ENCODE measurements at regions not wholly inside any gene's neighbourhood (a gene's known extent, or its start where the extent isn't known, plus 50 kb on each side); places are given as distances from the start of the nearest gene placed in this dataset.

- WGBS, 3 donors: 75 to 88% (median 83%) methylated on average over 15 of the region's 15 CpGs
- no peak overlapping the region for H3K27ac ChIP-seq (ENCODE audit: low read depth in 1 of 3, low read length in 2 of 3)
- no peak for FAIRE-seq
Measured at GRCh38 chr12:124477107-124477915, 90.1 kb downstream of the NCOR2 start.

GRCh38 chr12:124476011-124476400 lies 91.4 kb downstream of the NCOR2 start:
- WGBS, 3 donors: 96 to 98% (median 98%) methylated on average over 8 to 10 of the region's 10 CpGs
- H3K27me3 ChIP-seq (ENCODE audit: control insufficient read depth in 3 of 3, insufficient read depth in 3 of 3, low read length in 3 of 3): no peaks in the 10 kb centered on the region
- H3K27ac ChIP-seq (ENCODE audit: low read depth in 1 of 3, low read length in 2 of 3): no peak overlapping the region
- H3K4me1 ChIP-seq (ENCODE audit: control insufficient read depth in 3 of 3, insufficient read depth in 2 of 3, low read depth in 1 of 3, low read length in 2 of 3): peaks cover 2 to 11% (median 10%) of the 10 kb centered on the region in 3 donors
- DNase-seq (no peak), FAIRE-seq (no peak)
- H3K4me3 ChIP-seq (ENCODE audit: low read depth in 1 of 3, low read length in 3 of 3): no peak overlapping the region
- peaks cover 13 to 90% (median 18%) of the 10 kb centered on the region in 3 donors for H3K36me3 ChIP-seq (ENCODE audit: control insufficient read depth in 3 of 3, insufficient read depth in 2 of 3, low read depth in 1 of 3, low read length in 3 of 3)
- peaks cover 0 to 36% of the 10 kb centered on the region in 2 donors for H3K9me3 ChIP-seq (ENCODE audit: control insufficient read depth in 2 of 2, insufficient read depth in 1 of 2, low read depth in 1 of 2, low read length in 1 of 2)

More at GRCh38 chr12:124477107-124477915, 90.1 kb downstream of the NCOR2 start:
- no peak for DNase-seq
- Histone ChIP-seq H3K4me1 (ENCODE audit: control insufficient read depth in 3 of 3, insufficient read depth in 2 of 3, low read depth in 1 of 3, low read length in 2 of 3) (peaks cover 2 to 14% (median 11%) of the 10 kb centered on the region in 3 donors), H3K9me3 (ENCODE audit: control insufficient read depth in 2 of 2, insufficient read depth in 1 of 2, low read depth in 1 of 2, low read length in 1 of 2) (peaks cover 0 to 32% of the 10 kb centered on the region in 2 donors), H3K4me3 (ENCODE audit: low read depth in 1 of 3, low read length in 3 of 3) (no peak overlapping the region), H3K27me3 (ENCODE audit: control insufficient read depth in 3 of 3, insufficient read depth in 3 of 3, low read length in 3 of 3) (no peaks in the 10 kb centered on the region), H3K36me3 (ENCODE audit: control insufficient read depth in 3 of 3, insufficient read depth in 2 of 3, low read depth in 1 of 3, low read length in 3 of 3) (peaks cover 7 to 91% (median 20%) of the 10 kb centered on the region in 3 donors)

GRCh38 chr12:124475295-124476010 lies 92.0 kb downstream of the NCOR2 start:
- FAIRE-seq (no peak), DNase-seq (no peak)
- Histone ChIP-seq H3K4me1 (ENCODE audit: control insufficient read depth in 3 of 3, insufficient read depth in 2 of 3, low read depth in 1 of 3, low read length in 2 of 3) (peaks cover under 1 to 8% (median 7%) of the 10 kb centered on the region in 3 donors), H3K27ac (ENCODE audit: low read depth in 1 of 3, low read length in 2 of 3) (no peak overlapping the region), H3K36me3 (ENCODE audit: control insufficient read depth in 3 of 3, insufficient read depth in 2 of 3, low read depth in 1 of 3, low read length in 3 of 3) (peaks cover 13 to 93% (median 19%) of the 10 kb centered on the region in 3 donors), H3K9me3 (ENCODE audit: control insufficient read depth in 2 of 2, insufficient read depth in 1 of 2, low read depth in 1 of 2, low read length in 1 of 2) (peaks cover 0 to 42% of the 10 kb centered on the region in 2 donors), H3K27me3 (ENCODE audit: control insufficient read depth in 3 of 3, insufficient read depth in 3 of 3, low read length in 3 of 3) (no peaks in the 10 kb centered on the region), H3K4me3 (ENCODE audit: low read depth in 1 of 3, low read length in 3 of 3) (no peak overlapping the region)
- WGBS, 3 donors: 89 to 94% (median 90%) methylated on average over 14 of the region's 14 CpGs

- FAIRE-seq: no peak
- no peak for DNase-seq
- H3K4me1 ChIP-seq (ENCODE audit: control insufficient read depth in 3 of 3, insufficient read depth in 2 of 3, low read depth in 1 of 3, low read length in 2 of 3): peaks cover 0 to under 1% (median 0%) of the 10 kb centered on the region in 3 donors
- H3K9me3 ChIP-seq (ENCODE audit: control insufficient read depth in 2 of 2, insufficient read depth in 1 of 2, low read depth in 1 of 2, low read length in 1 of 2): peaks cover 0 to 48% of the 10 kb centered on the region in 2 donors
- no peak overlapping the region for H3K27ac ChIP-seq (ENCODE audit: low read depth in 1 of 3, low read length in 2 of 3)
- no peaks in the 10 kb centered on the region for H3K27me3 ChIP-seq (ENCODE audit: control insufficient read depth in 3 of 3, insufficient read depth in 3 of 3, low read length in 3 of 3)
- no peak overlapping the region for H3K4me3 ChIP-seq (ENCODE audit: low read depth in 1 of 3, low read length in 3 of 3)
- H3K36me3 ChIP-seq (ENCODE audit: control insufficient read depth in 3 of 3, insufficient read depth in 2 of 3, low read depth in 1 of 3, low read length in 3 of 3): peaks cover 13 to 91% (median 23%) of the 10 kb centered on the region in 3 donors
- 62 to 84% (median 82%) methylated on average over 9 of the region's 9 CpGs for WGBS, 3 donors
Measured at GRCh38 chr12:124474709-124475108, 92.7 kb downstream of the NCOR2 start.

- no peaks in the 10 kb centered on the region for H3K27me3 ChIP-seq (ENCODE audit: control insufficient read depth in 3 of 3, insufficient read depth in 3 of 3, low read length in 3 of 3)
- H3K4me1 ChIP-seq (ENCODE audit: control insufficient read depth in 3 of 3, insufficient read depth in 2 of 3, low read depth in 1 of 3, low read length in 2 of 3): no peaks in the 10 kb centered on the region
- H3K9me3 ChIP-seq (ENCODE audit: control insufficient read depth in 2 of 2, insufficient read depth in 1 of 2, low read depth in 1 of 2, low read length in 1 of 2): peaks cover 0 to 57% of the 10 kb centered on the region in 2 donors
- DNase-seq (no peak), FAIRE-seq (no peak)
- 94 to 98% (median 98%) methylated on average over 14 of the region's 14 CpGs for WGBS, 3 donors
- H3K27ac ChIP-seq (ENCODE audit: low read depth in 1 of 3, low read length in 2 of 3): no peak overlapping the region
- H3K4me3 ChIP-seq (ENCODE audit: low read depth in 1 of 3, low read length in 3 of 3): no peak overlapping the region
- peaks cover 13 to 83% (median 24%) of the 10 kb centered on the region in 3 donors for H3K36me3 ChIP-seq (ENCODE audit: control insufficient read depth in 3 of 3, insufficient read depth in 2 of 3, low read depth in 1 of 3, low read length in 3 of 3)
Measured at GRCh38 chr12:124472690-124473279, 94.6 kb downstream of the NCOR2 start.

GRCh38 chr12:124471828-124472227 lies 95.6 kb downstream of the NCOR2 start:
- peaks cover 13 to 76% (median 22%) of the 10 kb centered on the region in 3 donors for H3K36me3 ChIP-seq (ENCODE audit: control insufficient read depth in 3 of 3, insufficient read depth in 2 of 3, low read depth in 1 of 3, low read length in 3 of 3)
- FAIRE-seq: no peak
- no peaks in the 10 kb centered on the region for H3K27me3 ChIP-seq (ENCODE audit: control insufficient read depth in 3 of 3, insufficient read depth in 3 of 3, low read length in 3 of 3)
- H3K9me3 ChIP-seq (ENCODE audit: control insufficient read depth in 2 of 2, insufficient read depth in 1 of 2, low read depth in 1 of 2, low read length in 1 of 2): peaks cover 0 to 57% of the 10 kb centered on the region in 2 donors
- no peak overlapping the region for H3K4me3 ChIP-seq (ENCODE audit: low read depth in 1 of 3, low read length in 3 of 3)
- no peaks in the 10 kb centered on the region for H3K4me1 ChIP-seq (ENCODE audit: control insufficient read depth in 3 of 3, insufficient read depth in 2 of 3, low read depth in 1 of 3, low read length in 2 of 3)
- 75 to 87% (median 87%) methylated on average over 2 of the region's 2 CpGs for WGBS, 3 donors
- no peak for DNase-seq
- H3K27ac ChIP-seq (ENCODE audit: low read depth in 1 of 3, low read length in 2 of 3): no peak overlapping the region

GRCh38 chr12:124470806-124471205 lies 96.6 kb downstream of the NCOR2 start:
- Histone ChIP-seq H3K9me3 (ENCODE audit: control insufficient read depth in 2 of 2, insufficient read depth in 1 of 2, low read depth in 1 of 2, low read length in 1 of 2) (peaks cover 0 to 58% of the 10 kb centered on the region in 2 donors), H3K4me3 (ENCODE audit: low read depth in 1 of 3, low read length in 3 of 3) (no peak overlapping the region), H3K4me1 (ENCODE audit: control insufficient read depth in 3 of 3, insufficient read depth in 2 of 3, low read depth in 1 of 3, low read length in 2 of 3) (no peaks in the 10 kb centered on the region), H3K36me3 (ENCODE audit: control insufficient read depth in 3 of 3, insufficient read depth in 2 of 3, low read depth in 1 of 3, low read length in 3 of 3) (peaks cover 9 to 76% (median 21%) of the 10 kb centered on the region in 3 donors), H3K27ac (ENCODE audit: low read depth in 1 of 3, low read length in 2 of 3) (no peak overlapping the region), H3K27me3 (ENCODE audit: control insufficient read depth in 3 of 3, insufficient read depth in 3 of 3, low read length in 3 of 3) (no peaks in the 10 kb centered on the region)
- FAIRE-seq: no peak
- DNase-seq: no peak
- WGBS, 3 donors: 97 to 100% (median 99%) methylated on average over 10 of the region's 10 CpGs

GRCh38 chr12:124470139-124470538 lies 97.3 kb downstream of the NCOR2 start:
- Histone ChIP-seq H3K36me3 (ENCODE audit: control insufficient read depth in 3 of 3, insufficient read depth in 2 of 3, low read depth in 1 of 3, low read length in 3 of 3) (peaks cover 9 to 76% (median 19%) of the 10 kb centered on the region in 3 donors), H3K27me3 (ENCODE audit: control insufficient read depth in 3 of 3, insufficient read depth in 3 of 3, low read length in 3 of 3) (no peaks in the 10 kb centered on the region), H3K9me3 (ENCODE audit: control insufficient read depth in 2 of 2, insufficient read depth in 1 of 2, low read depth in 1 of 2, low read length in 1 of 2) (peaks cover 0 to 63% of the 10 kb centered on the region in 2 donors), H3K4me1 (ENCODE audit: control insufficient read depth in 3 of 3, insufficient read depth in 2 of 3, low read depth in 1 of 3, low read length in 2 of 3) (no peaks in the 10 kb centered on the region), H3K4me3 (ENCODE audit: low read depth in 1 of 3, low read length in 3 of 3) (no peak overlapping the region), H3K27ac (ENCODE audit: low read depth in 1 of 3, low read length in 2 of 3) (no peak overlapping the region)
- DNase-seq (no peak), FAIRE-seq (no peak)
- WGBS, 3 donors: 93 to 100% (median 99%) methylated on average over 5 of the region's 5 CpGs
